ENCODE measurements at regions not wholly inside any gene's neighbourhood (a gene's known extent, or its start where the extent isn't known, plus 50 kb on each side); places are given as distances from the start of the nearest gene placed in this dataset.

GRCh38 chr6:170110201-170111140 is 180.4 kb downstream of the DLL1 start:
- no peak for ATAC-seq
- no peaks in the 10 kb centered on the region for H3K4me1 ChIP-seq
- no peaks in the 10 kb centered on the region for H3K9me3 ChIP-seq
- no peak overlapping the region for H3K4me3 ChIP-seq
- H3K27me3 ChIP-seq, result peaks cover 4% of the 10 kb centered on the region
- H3K27ac ChIP-seq, result no peak overlapping the region
- no peaks in the 10 kb centered on the region for H3K36me3 ChIP-seq
- TF ChIP-seq, protein P1, sequence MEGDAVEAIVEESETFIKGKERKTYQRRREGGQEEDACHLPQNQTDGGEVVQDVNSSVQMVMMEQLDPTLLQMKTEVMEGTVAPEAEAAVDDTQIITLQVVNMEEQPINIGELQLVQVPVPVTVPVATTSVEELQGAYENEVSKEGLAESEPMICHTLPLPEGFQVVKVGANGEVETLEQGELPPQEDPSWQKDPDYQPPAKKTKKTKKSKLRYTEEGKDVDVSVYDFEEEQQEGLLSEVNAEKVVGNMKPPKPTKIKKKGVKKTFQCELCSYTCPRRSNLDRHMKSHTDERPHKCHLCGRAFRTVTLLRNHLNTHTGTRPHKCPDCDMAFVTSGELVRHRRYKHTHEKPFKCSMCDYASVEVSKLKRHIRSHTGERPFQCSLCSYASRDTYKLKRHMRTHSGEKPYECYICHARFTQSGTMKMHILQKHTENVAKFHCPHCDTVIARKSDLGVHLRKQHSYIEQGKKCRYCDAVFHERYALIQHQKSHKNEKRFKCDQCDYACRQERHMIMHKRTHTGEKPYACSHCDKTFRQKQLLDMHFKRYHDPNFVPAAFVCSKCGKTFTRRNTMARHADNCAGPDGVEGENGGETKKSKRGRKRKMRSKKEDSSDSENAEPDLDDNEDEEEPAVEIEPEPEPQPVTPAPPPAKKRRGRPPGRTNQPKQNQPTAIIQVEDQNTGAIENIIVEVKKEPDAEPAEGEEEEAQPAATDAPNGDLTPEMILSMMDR (IDR thresholded peaks at IDR 0.05), result no peak
- TF ChIP-seq POLR2AphosphoS5 (IDR thresholded peaks at IDR 0.05) (no peak), POLR2A (IDR thresholded peaks at IDR 0.05) (no peak), EP300 (IDR thresholded peaks at IDR 0.05) (no peak)
- WGBS, 2 donors (ENCODE audit: low coverage in 1 of 2), result 60 to 80% methylated on average over 1 to 2 of the region's 44 CpGs

DNA sequence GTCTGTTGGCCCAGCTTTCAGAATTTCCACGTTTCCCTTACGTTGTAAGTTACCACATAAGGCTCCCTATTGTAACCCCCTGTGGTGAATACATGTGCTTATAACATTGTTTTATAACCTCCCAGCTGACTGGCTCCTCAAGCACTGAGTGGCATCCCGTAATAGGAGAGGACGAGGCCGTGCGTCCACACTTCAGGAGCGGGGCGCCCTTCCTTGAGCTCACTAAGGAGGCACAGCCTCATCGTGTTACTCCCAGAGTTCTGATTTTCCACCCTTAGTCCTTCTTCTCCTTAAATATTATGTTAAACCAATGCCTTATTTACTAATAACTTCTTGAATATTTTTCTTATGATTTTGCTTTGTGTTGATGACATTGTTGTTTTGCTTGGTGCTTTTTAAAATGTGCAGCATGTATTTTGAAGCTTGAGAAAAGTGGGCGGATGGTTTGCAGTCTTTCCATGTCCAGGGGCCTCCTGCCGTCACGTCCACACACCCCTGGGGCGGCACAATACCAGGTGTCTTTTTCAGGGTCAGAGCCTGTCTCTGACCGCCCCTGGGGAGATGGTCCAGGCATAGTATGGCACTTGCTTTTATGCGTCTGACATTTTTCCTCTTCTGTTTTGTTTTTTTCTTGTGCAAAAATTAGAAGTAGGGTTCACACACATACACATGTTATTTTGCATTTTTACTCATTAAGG is 181.8 kb downstream of the DLL1 start:
- 90 to 92% methylated on average over 9 to 11 of the region's 15 CpGs for WGBS, 2 donors (ENCODE audit: low coverage in 1 of 2)
- Histone ChIP-seq H3K36me3 (no peaks in the 10 kb centered on the region), H3K4me3 (no peak overlapping the region), H3K27ac (no peak overlapping the region), H3K4me1 (no peaks in the 10 kb centered on the region), H3K27me3 (peaks cover 4% of the 10 kb centered on the region), H3K9me3 (no peaks in the 10 kb centered on the region)
- ATAC-seq, result no peak
- no peak for TF ChIP-seq EP300 (IDR thresholded peaks at IDR 0.05)
- TF ChIP-seq, protein P1 (IDR thresholded peaks at IDR 0.05), result no peak
- TF ChIP-seq POLR2A (IDR thresholded peaks at IDR 0.05), result no peak

GRCh38 chr6:170108456-170108855 is 182.4 kb downstream of the DLL1 start:
- no peak for ATAC-seq
- H3K27ac ChIP-seq, result no peak overlapping the region
- H3K4me3 ChIP-seq, result no peak overlapping the region
- no peaks in the 10 kb centered on the region for H3K9me3 ChIP-seq
- no peaks in the 10 kb centered on the region for H3K4me1 ChIP-seq
- H3K36me3 ChIP-seq, result no peaks in the 10 kb centered on the region
- WGBS, 2 donors (ENCODE audit: low coverage in 1 of 2), result 94 to 100% methylated on average over 2 to 5 of the region's 9 CpGs
- peaks cover 4% of the 10 kb centered on the region for H3K27me3 ChIP-seq
- no peak for TF ChIP-seq POLR2AphosphoS5 (IDR thresholded peaks at IDR 0.05)
- TF ChIP-seq, protein P1 (IDR thresholded peaks at IDR 0.05), result no peak
- no peak for TF ChIP-seq EP300 (IDR thresholded peaks at IDR 0.05)
- no peak for TF ChIP-seq POLR2A (IDR thresholded peaks at IDR 0.05)

- Histone ChIP-seq H3K36me3 (no peaks in the 10 kb centered on the region), H3K4me3 (no peak overlapping the region), H3K4me1 (no peaks in the 10 kb centered on the region), H3K27me3 (peaks cover 4% of the 10 kb centered on the region), H3K9me3 (no peaks in the 10 kb centered on the region), H3K27ac (no peak overlapping the region)
- 86 to 90% methylated on average over 4 to 13 of the region's 13 CpGs for WGBS, 2 donors (ENCODE audit: low coverage in 1 of 2)
- no peak for ATAC-seq
- TF ChIP-seq, protein P1 (IDR thresholded peaks at IDR 0.05), result no peak
- TF ChIP-seq EP300 (IDR thresholded peaks at IDR 0.05) (no peak), POLR2A (IDR thresholded peaks at IDR 0.05) (no peak), POLR2AphosphoS5 (IDR thresholded peaks at IDR 0.05) (no peak)
Measured at GRCh38 chr6:170107606-170108222, 183.2 kb downstream of the DLL1 start.

Data from gastroesophageal sphincter (tissue), 4 donors.